Trophoblast cell (in vitro differentiated cells and primary cell): ENCODE measurements at regions not wholly inside any gene's neighbourhood (a gene's known extent, or its start where the extent isn't known, plus 50 kb on each side); places are given as distances from the start of the nearest gene placed in this dataset.

ENCODE experiments used
- DNase-seq, 2 donors: peaks; one replicate each; pipeline ENCODE4 v3.0.0-alpha.2; 2016
- H2AFZ ChIP-seq: 2 replicates; pipeline ENCODE4 v1.6.1; 2013; ENCODE audit warnings: low read length, moderate library complexity, mild to moderate bottlenecking; ENCODE audit not compliant: insufficient read depth, poor library complexity
- H2AK5ac ChIP-seq: 2 replicates; pipeline ENCODE4 v1.6.1; 2013; ENCODE audit warnings: mild to moderate bottlenecking, low read length
- H2BK120ac ChIP-seq: 2 replicates; pipeline ENCODE4 v1.6.1; 2013; ENCODE audit warnings: low read length, mild to moderate bottlenecking, moderate library complexity; ENCODE audit not compliant: insufficient read depth, poor library complexity
- H2BK12ac ChIP-seq: 2 replicates; pipeline ENCODE4 v1.6.1; 2013; ENCODE audit warnings: mild to moderate bottlenecking, low read length, moderate library complexity
- H2BK5ac ChIP-seq: 2 replicates; pipeline ENCODE4 v1.6.1; 2013; ENCODE audit warnings: low read length, low read depth, moderate library complexity, mild to moderate bottlenecking; ENCODE audit not compliant: poor library complexity
- H3K14ac ChIP-seq: 2 replicates; pipeline ENCODE4 v1.6.1; 2013; ENCODE audit warnings: mild to moderate bottlenecking, low read length
- H3K18ac ChIP-seq: 2 replicates; pipeline ENCODE4 v1.6.1; 2013; ENCODE audit warnings: mild to moderate bottlenecking, low read length
- H3K23ac ChIP-seq: 2 replicates; pipeline ENCODE4 v1.6.1; 2013; ENCODE audit warnings: low read length
- H3K27ac ChIP-seq: 2 replicates; pipeline ENCODE4 v1.5.1; 2013; ENCODE audit warnings: low read depth, mild to moderate bottlenecking, inconsistent platforms, low read length, moderate library complexity
- H3K27me3 ChIP-seq: 2 replicates; pipeline ENCODE4 v1.6.1; 2013; ENCODE audit warnings: inconsistent platforms, mild to moderate bottlenecking, low read length, moderate library complexity; ENCODE audit not compliant: insufficient read depth
- H3K36me3 ChIP-seq, 2 experiments: 1 replicate in 1 of 2; 2 replicates in 1 of 2; pipeline ENCODE4 v1.6.1; 2013; ENCODE audit warnings: low read length in 2 of 2, mild to moderate bottlenecking in 2 of 2, moderate library complexity in 1 of 2; ENCODE audit not compliant: insufficient read depth in 2 of 2, control insufficient read depth in 1 of 2
- H3K4ac ChIP-seq: 2 replicates; pipeline ENCODE4 v1.6.1; 2013; ENCODE audit warnings: low read depth, mild to moderate bottlenecking, low read length, moderate library complexity
- H3K4me1 ChIP-seq, 2 experiments: 1 replicate in 1 of 2; 2 replicates in 1 of 2; pipeline ENCODE4 v1.6.1; 2013; ENCODE audit warnings: low read length in 2 of 2, mild to moderate bottlenecking in 2 of 2, moderate library complexity in 1 of 2; ENCODE audit not compliant: insufficient read depth in 2 of 2, control insufficient read depth in 1 of 2
- H3K4me2 ChIP-seq: 2 replicates; pipeline ENCODE4 v1.6.1; 2013; ENCODE audit warnings: inconsistent platforms, mild to moderate bottlenecking, low read length, moderate library complexity
- H3K4me3 ChIP-seq: 2 replicates; pipeline ENCODE4 v1.5.1; 2013; ENCODE audit warnings: mild to moderate bottlenecking, low read depth, low read length, inconsistent platforms
- H3K79me1 ChIP-seq: one replicate; pipeline ENCODE4 v1.6.1; 2013; ENCODE audit warnings: low read length
- H3K79me2 ChIP-seq: 2 replicates; pipeline ENCODE4 v1.6.1; 2013; ENCODE audit warnings: low read length, mild to moderate bottlenecking; ENCODE audit not compliant: control insufficient read depth, insufficient read depth, poor library complexity
- H3K9ac ChIP-seq: 2 replicates; pipeline ENCODE4 v1.6.1; 2013; ENCODE audit warnings: mild to moderate bottlenecking, low read length
- H3K9me3 ChIP-seq: 2 replicates; pipeline ENCODE4 v1.6.1; 2013; ENCODE audit warnings: low read depth, mild to moderate bottlenecking, control low read depth, inconsistent platforms, low read length; ENCODE audit not compliant: insufficient read depth
- H4K12ac ChIP-seq: 2 replicates; pipeline ENCODE4 v1.6.1; 2013; ENCODE audit warnings: low read depth, mild to moderate bottlenecking, low read length, moderate library complexity
- H4K8ac ChIP-seq: 2 replicates; pipeline ENCODE4 v1.6.1; 2013; ENCODE audit warnings: low read depth, mild to moderate bottlenecking, low read length, moderate library complexity
- H4K91ac ChIP-seq: one replicate; pipeline ENCODE4 v1.6.1; 2013; ENCODE audit warnings: low read depth, mild to moderate bottlenecking, low read length, moderate library complexity
- WGBS: extraction: QIAGEN DNeasy Blood & Tissue Kit; methylation state at CpG from one replicate; pipeline ENCODE4 v1.1.7; 2013; ENCODE audit warnings: missing lambda C conversion rate; ENCODE audit not compliant: insufficient read length, insufficient coverage; ENCODE audit errors: extremely low coverage; 5-methylcytosine and 5-hydroxymethylcytosine counted together

GRCh38 chr17:78300962-78301820 lies 58.7 kb downstream of the SOCS3 start:
- Histone ChIP-seq H2BK5ac (no peak overlapping the region), H4K91ac (no peak overlapping the region), H3K4me3 (no peak overlapping the region), H2BK120ac (no peak overlapping the region), H2BK12ac (no peak overlapping the region), H3K4me1 (peaks cover 0 to 4% of the 10 kb centered on the region in 2 experiments), H2AK5ac (no peak overlapping the region), H3K27ac (no peak overlapping the region), H3K36me3 (no peaks in the 10 kb centered on the region), H3K79me2 (no peaks in the 10 kb centered on the region), H3K27me3 (no peaks in the 10 kb centered on the region), H3K9ac (no peak overlapping the region), H2AFZ (no peak overlapping the region), H3K4me2 (no peak overlapping the region), H3K79me1 (no peaks in the 10 kb centered on the region), H3K18ac (no peak overlapping the region), H3K9me3 (peaks cover 11% of the 10 kb centered on the region), H3K4ac (no peak overlapping the region), H4K12ac (no peak overlapping the region), H4K8ac (no peak overlapping the region), H3K14ac (no peak overlapping the region), H3K23ac (no peak overlapping the region)
- no peak for DNase-seq
- WGBS: no CpG with 5 or more reads among the region's 19 CpGs

- no peak overlapping the region for H3K18ac ChIP-seq
- no peak overlapping the region for H3K4me3 ChIP-seq
- no peak overlapping the region for H3K27ac ChIP-seq
- no peak for DNase-seq
- no peak overlapping the region for H3K4me2 ChIP-seq
- H2BK120ac ChIP-seq: no peak overlapping the region
- no peak overlapping the region for H4K91ac ChIP-seq
- no peak overlapping the region for H3K9ac ChIP-seq
- no peak overlapping the region for H3K23ac ChIP-seq
- H2BK12ac ChIP-seq: no peak overlapping the region
- H3K9me3 ChIP-seq: peaks cover 4% of the 10 kb centered on the region
- no CpG with 5 or more reads among the region's 11 CpGs for WGBS
- H3K79me1 ChIP-seq: no peaks in the 10 kb centered on the region
- no peak overlapping the region for H2AFZ ChIP-seq
- no peak overlapping the region for H4K12ac ChIP-seq
- no peaks in the 10 kb centered on the region for H3K79me2 ChIP-seq
- peaks cover 4 to 6% of the 10 kb centered on the region in 2 experiments for H3K4me1 ChIP-seq
- H4K8ac ChIP-seq: no peak overlapping the region
- H2BK5ac ChIP-seq: no peak overlapping the region
- no peak overlapping the region for H2AK5ac ChIP-seq
- no peak overlapping the region for H3K14ac ChIP-seq
- no peak overlapping the region for H3K4ac ChIP-seq
- H3K27me3 ChIP-seq: no peaks in the 10 kb centered on the region
- no peaks in the 10 kb centered on the region for H3K36me3 ChIP-seq
These were observed 60.8 kb downstream of the SOCS3 start for GRCh38 chr17:78299049-78299448.

- no peaks in the 10 kb centered on the region for H3K27me3 ChIP-seq
- no peak overlapping the region for H3K4me3 ChIP-seq
- no peak overlapping the region for H2BK120ac ChIP-seq
- no peak overlapping the region for H3K4me2 ChIP-seq
- no peak overlapping the region for H3K27ac ChIP-seq
- peaks cover 2 to 7% of the 10 kb centered on the region in 2 experiments for H3K4me1 ChIP-seq
- H2BK5ac ChIP-seq: no peak overlapping the region
- H3K18ac ChIP-seq: no peak overlapping the region
- no peak overlapping the region for H4K12ac ChIP-seq
- no peak overlapping the region for H3K9ac ChIP-seq
- H2AK5ac ChIP-seq: no peak overlapping the region
- H3K4ac ChIP-seq: no peak overlapping the region
- no peak for DNase-seq
- no peaks in the 10 kb centered on the region for H3K9me3 ChIP-seq
- no peaks in the 10 kb centered on the region for H3K79me2 ChIP-seq
- H2BK12ac ChIP-seq: no peak overlapping the region
- no peaks in the 10 kb centered on the region for H3K79me1 ChIP-seq
- no peak overlapping the region for H4K91ac ChIP-seq
- H3K14ac ChIP-seq: no peak overlapping the region
- no peaks in the 10 kb centered on the region for H3K36me3 ChIP-seq
- WGBS: no CpG with 5 or more reads among the region's 15 CpGs
- no peak overlapping the region for H2AFZ ChIP-seq
- H3K23ac ChIP-seq: no peak overlapping the region
- no peak overlapping the region for H4K8ac ChIP-seq
These were observed 63.3 kb downstream of the TMEM235 start for GRCh38 chr17:78294776-78295175.

- Histone ChIP-seq H3K27ac (no peak overlapping the region), H3K4me3 (no peak overlapping the region), H2AK5ac (no peak overlapping the region), H3K79me2 (no peaks in the 10 kb centered on the region), H3K4ac (no peak overlapping the region), H3K23ac (no peak overlapping the region), H4K8ac (no peak overlapping the region), H3K4me1 (peaks cover 2 to 7% of the 10 kb centered on the region in 2 experiments), H2AFZ (no peak overlapping the region), H2BK120ac (no peak overlapping the region), H4K12ac (no peak overlapping the region), H3K9me3 (no peaks in the 10 kb centered on the region), H4K91ac (no peak overlapping the region), H3K36me3 (no peaks in the 10 kb centered on the region), H3K9ac (no peak overlapping the region), H2BK5ac (no peak overlapping the region), H2BK12ac (no peak overlapping the region), H3K27me3 (no peaks in the 10 kb centered on the region), H3K14ac (no peak overlapping the region), H3K4me2 (no peak overlapping the region), H3K79me1 (no peaks in the 10 kb centered on the region), H3K18ac (no peak overlapping the region)
- no CpG with 5 or more reads among the region's 9 CpGs for WGBS
- DNase-seq: no peak
These were observed 62.9 kb downstream of the TMEM235 start for GRCh38 chr17:78294356-78294755.
